Trophoblast cell (in vitro differentiated cells and primary cell): ENCODE measurements at regions not wholly inside any gene's neighbourhood (a gene's known extent, or its start where the extent isn't known, plus 50 kb on each side); places are given as distances from the start of the nearest gene placed in this dataset.
A peak's percentile ranks its signal among the peaks of the same experiment; 100 is the strongest.

Source experiments
- DNase-seq, 2 donors: peaks; one replicate each; pipeline ENCODE4 v3.0.0-alpha.2; 2016
- H2AFZ ChIP-seq: 2 replicates; pipeline ENCODE4 v1.6.1; 2013; ENCODE audit warnings: low read length, moderate library complexity, mild to moderate bottlenecking; ENCODE audit not compliant: insufficient read depth, poor library complexity
- H2AK5ac ChIP-seq: 2 replicates; pipeline ENCODE4 v1.6.1; 2013; ENCODE audit warnings: mild to moderate bottlenecking, low read length
- H2BK120ac ChIP-seq: 2 replicates; pipeline ENCODE4 v1.6.1; 2013; ENCODE audit warnings: low read length, mild to moderate bottlenecking, moderate library complexity; ENCODE audit not compliant: insufficient read depth, poor library complexity
- H2BK12ac ChIP-seq: 2 replicates; pipeline ENCODE4 v1.6.1; 2013; ENCODE audit warnings: mild to moderate bottlenecking, low read length, moderate library complexity
- H2BK5ac ChIP-seq: 2 replicates; pipeline ENCODE4 v1.6.1; 2013; ENCODE audit warnings: low read length, low read depth, moderate library complexity, mild to moderate bottlenecking; ENCODE audit not compliant: poor library complexity
- H3K14ac ChIP-seq: 2 replicates; pipeline ENCODE4 v1.6.1; 2013; ENCODE audit warnings: mild to moderate bottlenecking, low read length
- H3K18ac ChIP-seq: 2 replicates; pipeline ENCODE4 v1.6.1; 2013; ENCODE audit warnings: mild to moderate bottlenecking, low read length
- H3K23ac ChIP-seq: 2 replicates; pipeline ENCODE4 v1.6.1; 2013; ENCODE audit warnings: low read length
- H3K27ac ChIP-seq: 2 replicates; pipeline ENCODE4 v1.5.1; 2013; ENCODE audit warnings: low read depth, mild to moderate bottlenecking, inconsistent platforms, low read length, moderate library complexity
- H3K27me3 ChIP-seq: 2 replicates; pipeline ENCODE4 v1.6.1; 2013; ENCODE audit warnings: inconsistent platforms, mild to moderate bottlenecking, low read length, moderate library complexity; ENCODE audit not compliant: insufficient read depth
- H3K36me3 ChIP-seq, 2 experiments: 1 replicate in 1 of 2; 2 replicates in 1 of 2; pipeline ENCODE4 v1.6.1; 2013; ENCODE audit warnings: low read length in 2 of 2, mild to moderate bottlenecking in 2 of 2, moderate library complexity in 1 of 2; ENCODE audit not compliant: insufficient read depth in 2 of 2, control insufficient read depth in 1 of 2
- H3K4ac ChIP-seq: 2 replicates; pipeline ENCODE4 v1.6.1; 2013; ENCODE audit warnings: low read depth, mild to moderate bottlenecking, low read length, moderate library complexity
- H3K4me1 ChIP-seq, 2 experiments: 1 replicate in 1 of 2; 2 replicates in 1 of 2; pipeline ENCODE4 v1.6.1; 2013; ENCODE audit warnings: low read length in 2 of 2, mild to moderate bottlenecking in 2 of 2, moderate library complexity in 1 of 2; ENCODE audit not compliant: insufficient read depth in 2 of 2, control insufficient read depth in 1 of 2
- H3K4me2 ChIP-seq: 2 replicates; pipeline ENCODE4 v1.6.1; 2013; ENCODE audit warnings: inconsistent platforms, mild to moderate bottlenecking, low read length, moderate library complexity
- H3K4me3 ChIP-seq: 2 replicates; pipeline ENCODE4 v1.5.1; 2013; ENCODE audit warnings: mild to moderate bottlenecking, low read depth, low read length, inconsistent platforms
- H3K79me1 ChIP-seq: one replicate; pipeline ENCODE4 v1.6.1; 2013; ENCODE audit warnings: low read length
- H3K79me2 ChIP-seq: 2 replicates; pipeline ENCODE4 v1.6.1; 2013; ENCODE audit warnings: low read length, mild to moderate bottlenecking; ENCODE audit not compliant: control insufficient read depth, insufficient read depth, poor library complexity
- H3K9ac ChIP-seq: 2 replicates; pipeline ENCODE4 v1.6.1; 2013; ENCODE audit warnings: mild to moderate bottlenecking, low read length
- H3K9me3 ChIP-seq: 2 replicates; pipeline ENCODE4 v1.6.1; 2013; ENCODE audit warnings: low read depth, mild to moderate bottlenecking, control low read depth, inconsistent platforms, low read length; ENCODE audit not compliant: insufficient read depth
- H4K12ac ChIP-seq: 2 replicates; pipeline ENCODE4 v1.6.1; 2013; ENCODE audit warnings: low read depth, mild to moderate bottlenecking, low read length, moderate library complexity
- H4K8ac ChIP-seq: 2 replicates; pipeline ENCODE4 v1.6.1; 2013; ENCODE audit warnings: low read depth, mild to moderate bottlenecking, low read length, moderate library complexity
- H4K91ac ChIP-seq: one replicate; pipeline ENCODE4 v1.6.1; 2013; ENCODE audit warnings: low read depth, mild to moderate bottlenecking, low read length, moderate library complexity
- WGBS: extraction: QIAGEN DNeasy Blood & Tissue Kit; methylation state at CpG from one replicate; pipeline ENCODE4 v1.1.7; 2013; ENCODE audit warnings: missing lambda C conversion rate; ENCODE audit not compliant: insufficient read length, insufficient coverage; ENCODE audit errors: extremely low coverage; 5-methylcytosine and 5-hydroxymethylcytosine counted together

DNA sequence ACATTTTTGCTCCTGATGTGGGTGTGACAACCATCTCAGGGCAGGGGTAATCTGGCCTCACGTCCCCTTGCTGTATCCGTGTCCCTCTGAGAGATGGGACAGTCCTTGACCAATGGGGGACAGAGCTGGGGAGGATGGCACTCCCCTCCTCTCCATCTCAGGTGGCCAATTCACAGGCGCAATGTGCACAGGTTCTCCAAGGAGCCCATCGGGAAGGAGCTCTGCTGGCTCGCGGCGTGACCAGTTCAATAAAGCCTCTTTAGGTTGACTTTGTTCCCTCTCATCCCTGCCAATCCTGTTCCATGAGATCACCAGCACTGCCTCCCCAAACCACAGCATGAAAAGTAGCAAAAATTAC lies 196.3 kb upstream of the SLC24A3 start:
- Histone ChIP-seq H2BK120ac (no peak overlapping the region), H4K91ac (no peak overlapping the region), H2BK5ac (no peak overlapping the region), H2BK12ac (no peak overlapping the region), H3K36me3 (no peaks in the 10 kb centered on the region), H3K4ac (no peak overlapping the region), H3K4me1 (no peaks in the 10 kb centered on the region), H3K27me3 (no peaks in the 10 kb centered on the region), H3K23ac (no peak overlapping the region), H3K79me1 (no peaks in the 10 kb centered on the region), H3K9ac (no peak overlapping the region), H3K4me2 (no peak overlapping the region), H4K8ac (no peak overlapping the region), H3K4me3 (no peak overlapping the region), H3K79me2 (no peaks in the 10 kb centered on the region), H3K14ac (no peak overlapping the region), H3K9me3 (peaks cover 3% of the 10 kb centered on the region), H2AFZ (no peak overlapping the region), H3K18ac (no peak overlapping the region), H2AK5ac (no peak overlapping the region), H3K27ac (no peak overlapping the region), H4K12ac (no peak overlapping the region)
- DNase-seq: no peak
- WGBS: no CpG with 5 or more reads among the region's 7 CpGs

DNA sequence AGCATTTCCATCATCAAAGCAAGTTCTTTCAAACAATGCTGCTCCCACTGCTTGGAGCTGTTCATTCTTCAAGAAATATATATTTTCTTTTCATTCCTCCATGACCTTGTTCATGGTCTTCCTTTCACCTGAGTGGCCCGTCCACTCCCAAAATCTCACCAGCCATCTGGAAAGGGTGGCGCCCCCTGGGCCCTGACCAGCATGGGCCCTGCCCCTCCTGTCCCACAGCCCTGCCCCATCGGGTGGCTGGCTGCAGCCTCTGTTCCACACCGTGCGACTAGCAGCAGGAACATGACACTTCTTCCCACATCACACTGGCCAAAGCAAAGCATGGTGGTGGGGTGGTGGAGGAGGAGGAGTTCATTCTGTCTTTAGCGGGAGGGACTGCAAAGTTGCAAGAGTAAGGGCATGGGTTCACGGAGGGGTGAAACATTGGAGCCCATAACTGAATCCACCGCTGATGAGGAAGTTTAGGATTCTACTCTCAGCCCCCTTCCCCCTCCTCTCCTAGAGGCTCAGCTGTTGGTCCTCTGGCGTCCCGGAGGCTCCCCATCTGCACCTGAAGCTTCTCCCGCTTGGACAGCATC lies 195.2 kb upstream of the SLC24A3 start:
- no peaks in the 10 kb centered on the region for H3K27me3 ChIP-seq
- H3K4me3 ChIP-seq: peak overlapping the region; percentile 21
- DNase-seq: no peak
- H3K4ac ChIP-seq: no peak overlapping the region
- H4K8ac ChIP-seq: no peak overlapping the region
- H4K91ac ChIP-seq: no peak overlapping the region
- no peak overlapping the region for H4K12ac ChIP-seq
- no peak overlapping the region for H2AK5ac ChIP-seq
- no peak overlapping the region for H2BK120ac ChIP-seq
- H3K9ac ChIP-seq: no peak overlapping the region
- H3K79me1 ChIP-seq: no peaks in the 10 kb centered on the region
- H3K18ac ChIP-seq: no peak overlapping the region
- H3K4me1 ChIP-seq: no peaks in the 10 kb centered on the region
- peaks cover 6% of the 10 kb centered on the region for H3K9me3 ChIP-seq
- H3K14ac ChIP-seq: no peak overlapping the region
- no peaks in the 10 kb centered on the region for H3K79me2 ChIP-seq
- no peak overlapping the region for H2BK12ac ChIP-seq
- no peaks in the 10 kb centered on the region for H3K36me3 ChIP-seq
- no peak overlapping the region for H2BK5ac ChIP-seq
- H3K4me2 ChIP-seq: no peak overlapping the region
- no peak overlapping the region for H3K23ac ChIP-seq
- no CpG with 5 or more reads among the region's 11 CpGs for WGBS
- H3K27ac ChIP-seq: no peak overlapping the region
- H2AFZ ChIP-seq: no peak overlapping the region

DNA sequence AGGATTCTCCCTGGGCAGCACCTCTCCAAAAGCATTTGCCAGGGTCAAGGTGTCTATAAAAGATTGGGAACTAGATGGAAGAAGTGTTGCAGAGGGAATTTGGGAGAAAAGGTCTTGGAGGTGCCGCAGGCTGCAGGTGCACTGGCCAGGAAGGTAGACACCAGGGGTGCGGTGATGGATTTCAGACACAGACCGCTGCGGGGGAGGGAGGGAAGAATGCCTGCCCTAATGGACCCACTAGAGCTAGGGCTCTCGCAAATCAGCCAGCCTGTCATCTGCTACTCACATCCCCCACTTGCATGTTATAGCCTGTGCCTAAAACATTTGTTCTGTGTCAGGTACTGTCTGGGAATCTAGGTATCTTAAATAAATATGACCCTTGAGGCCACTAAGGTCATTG lies 193.6 kb upstream of the SLC24A3 start:
- DNase-seq: no peak
- Histone ChIP-seq H3K79me1 (no peaks in the 10 kb centered on the region), H3K27me3 (no peaks in the 10 kb centered on the region), H3K79me2 (no peaks in the 10 kb centered on the region), H3K4me2 (no peak overlapping the region), H3K27ac (no peak overlapping the region), H2BK5ac (no peak overlapping the region), H3K9ac (no peak overlapping the region), H2AFZ (no peak overlapping the region), H3K18ac (no peak overlapping the region), H3K14ac (no peak overlapping the region), H4K8ac (no peak overlapping the region), H4K12ac (no peak overlapping the region), H3K9me3 (peaks cover 6% of the 10 kb centered on the region), H3K4me3 (no peak overlapping the region), H4K91ac (no peak overlapping the region), H2BK120ac (no peak overlapping the region), H2AK5ac (no peak overlapping the region), H3K4me1 (no peaks in the 10 kb centered on the region), H3K36me3 (no peaks in the 10 kb centered on the region), H3K4ac (no peak overlapping the region), H2BK12ac (no peak overlapping the region), H3K23ac (no peak overlapping the region)
- no CpG with 5 or more reads among the region's 5 CpGs for WGBS

DNA sequence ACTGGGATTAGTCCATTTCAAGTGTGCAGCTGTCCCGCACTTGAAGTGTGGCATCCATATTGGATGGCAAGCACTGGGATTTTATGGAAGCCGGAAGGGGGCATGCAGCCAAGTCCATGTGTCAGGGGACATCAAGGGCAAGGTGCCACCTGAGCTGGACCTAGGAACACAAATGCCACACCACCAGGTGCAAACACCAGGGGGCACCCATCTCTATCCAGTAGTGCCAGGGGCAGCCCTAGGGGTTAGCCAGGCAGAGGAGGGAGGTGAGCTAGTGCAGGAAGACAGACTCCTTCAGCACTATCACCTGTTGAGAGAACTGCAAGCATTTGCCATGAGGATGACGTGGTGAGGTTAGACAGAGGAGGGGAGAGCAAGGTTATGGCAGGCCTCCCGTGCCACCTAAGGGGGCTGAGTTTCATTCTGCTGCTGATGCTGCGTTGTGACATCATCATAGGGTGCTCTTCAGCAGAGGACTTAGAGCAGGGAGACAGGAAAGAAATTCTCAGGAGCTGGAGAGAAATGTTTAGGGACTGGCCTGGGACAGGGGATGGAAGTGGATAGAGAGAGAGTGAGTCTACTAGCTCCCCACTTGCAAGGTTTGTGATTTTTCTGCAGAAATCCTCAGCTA lies 192.6 kb upstream of the SLC24A3 start:
- no peak overlapping the region for H3K23ac ChIP-seq
- DNase-seq: no peak
- no peak overlapping the region for H2BK120ac ChIP-seq
- no peak overlapping the region for H3K18ac ChIP-seq
- H2AFZ ChIP-seq: no peak overlapping the region
- H3K79me2 ChIP-seq: no peaks in the 10 kb centered on the region
- no peak overlapping the region for H3K14ac ChIP-seq
- H4K12ac ChIP-seq: no peak overlapping the region
- no peak overlapping the region for H3K4ac ChIP-seq
- no peaks in the 10 kb centered on the region for H3K4me1 ChIP-seq
- H3K36me3 ChIP-seq: no peaks in the 10 kb centered on the region
- H3K9ac ChIP-seq: peak overlapping the region; percentile 38
- H2BK5ac ChIP-seq: no peak overlapping the region
- no peak overlapping the region for H3K4me2 ChIP-seq
- no peak overlapping the region for H3K27ac ChIP-seq
- H3K27me3 ChIP-seq: no peaks in the 10 kb centered on the region
- no peak overlapping the region for H2BK12ac ChIP-seq
- H4K8ac ChIP-seq: no peak overlapping the region
- no peak overlapping the region for H2AK5ac ChIP-seq
- WGBS: no CpG with 5 or more reads among the region's 5 CpGs
- no peak overlapping the region for H4K91ac ChIP-seq
- peaks cover 6% of the 10 kb centered on the region for H3K9me3 ChIP-seq
- no peak overlapping the region for H3K4me3 ChIP-seq
- no peaks in the 10 kb centered on the region for H3K79me1 ChIP-seq
